GM19351 (cell line): ENCODE measurements at regions not wholly inside any gene's neighbourhood (a gene's known extent, or its start where the extent isn't known, plus 50 kb on each side); places are given as distances from the start of the nearest gene placed in this dataset.

ENCODE experiments used
- ATAC-seq: cut with Tn5 transposase; IDR thresholded peaks from one replicate; pipeline ENCODE4 v1.9.1; 2021; ENCODE audit warnings: mild to moderate bottlenecking, moderate library complexity; ENCODE audit not compliant: unreplicated experiment

GRCh38 chr2:126792993-126793392 lies 105.7 kb upstream of the TEX51 start:
- ATAC-seq = no peak

GRCh38 chr2:126793885-126794613 lies 104.6 kb upstream of the TEX51 start:
- no peak for ATAC-seq

GRCh38 chr2:126795656-126796055 lies 103.0 kb upstream of the TEX51 start:
- ATAC-seq = no peak

GRCh38 chr2:126796931-126797621 lies 101.6 kb upstream of the TEX51 start:
- ATAC-seq = no peak

- ATAC-seq = no peak
Measured at GRCh38 chr2:126797622-126798275, 100.9 kb upstream of the TEX51 start.

GRCh38 chr2:126798276-126799140 lies 100.2 kb upstream of the TEX51 start:
- ATAC-seq = no peak

- no peak for ATAC-seq
Measured at GRCh38 chr2:126799301-126799700, 99.4 kb upstream of the TEX51 start.

GRCh38 chr2:126801473-126801872 lies 97.2 kb upstream of the TEX51 start:
- no peak for ATAC-seq

GRCh38 chr2:126802316-126802715 lies 96.4 kb upstream of the TEX51 start:
- no peak for ATAC-seq

GRCh38 chr2:126802774-126803433 lies 95.8 kb upstream of the TEX51 start:
- no peak for ATAC-seq

- no peak for ATAC-seq
Measured at GRCh38 chr2:126803434-126803775, 95.3 kb upstream of the TEX51 start.

- no peak for ATAC-seq
Measured at GRCh38 chr2:126804347-126804746, 94.3 kb upstream of the TEX51 start.

- ATAC-seq = no peak
Measured at GRCh38 chr2:126808929-126809328, 89.8 kb upstream of the TEX51 start.

- ATAC-seq = no peak
Measured at GRCh38 chr2:126809340-126809739, 89.3 kb upstream of the TEX51 start.

- ATAC-seq = no peak
Measured at GRCh38 chr2:126810001-126810400, 88.7 kb upstream of the TEX51 start.

GRCh38 chr2:126811101-126811500 lies 87.6 kb upstream of the TEX51 start:
- no peak for ATAC-seq

GRCh38 chr2:126817172-126817571 lies 81.5 kb upstream of the TEX51 start:
- ATAC-seq = no peak

GRCh38 chr2:126822115-126822514 lies 76.6 kb upstream of the TEX51 start:
- no peak for ATAC-seq

- ATAC-seq = no peak
Measured at GRCh38 chr2:126822921-126823320, 75.8 kb upstream of the TEX51 start.

- ATAC-seq = no peak
Measured at GRCh38 chr2:126823951-126824350, 74.7 kb upstream of the TEX51 start.

GRCh38 chr2:126824663-126825062 lies 74.0 kb upstream of the TEX51 start:
- ATAC-seq = no peak
